ENCODE measurements at regions not wholly inside any gene's neighbourhood (a gene's known extent, or its start where the extent isn't known, plus 50 kb on each side); places are given as distances from the start of the nearest gene placed in this dataset.

- TF ChIP-seq, protein P1, sequence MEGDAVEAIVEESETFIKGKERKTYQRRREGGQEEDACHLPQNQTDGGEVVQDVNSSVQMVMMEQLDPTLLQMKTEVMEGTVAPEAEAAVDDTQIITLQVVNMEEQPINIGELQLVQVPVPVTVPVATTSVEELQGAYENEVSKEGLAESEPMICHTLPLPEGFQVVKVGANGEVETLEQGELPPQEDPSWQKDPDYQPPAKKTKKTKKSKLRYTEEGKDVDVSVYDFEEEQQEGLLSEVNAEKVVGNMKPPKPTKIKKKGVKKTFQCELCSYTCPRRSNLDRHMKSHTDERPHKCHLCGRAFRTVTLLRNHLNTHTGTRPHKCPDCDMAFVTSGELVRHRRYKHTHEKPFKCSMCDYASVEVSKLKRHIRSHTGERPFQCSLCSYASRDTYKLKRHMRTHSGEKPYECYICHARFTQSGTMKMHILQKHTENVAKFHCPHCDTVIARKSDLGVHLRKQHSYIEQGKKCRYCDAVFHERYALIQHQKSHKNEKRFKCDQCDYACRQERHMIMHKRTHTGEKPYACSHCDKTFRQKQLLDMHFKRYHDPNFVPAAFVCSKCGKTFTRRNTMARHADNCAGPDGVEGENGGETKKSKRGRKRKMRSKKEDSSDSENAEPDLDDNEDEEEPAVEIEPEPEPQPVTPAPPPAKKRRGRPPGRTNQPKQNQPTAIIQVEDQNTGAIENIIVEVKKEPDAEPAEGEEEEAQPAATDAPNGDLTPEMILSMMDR (IDR thresholded peaks at IDR 0.05; ENCODE audit: insufficient read depth, low read depth, low read length, missing control alignments): no peak
- H3K4me3 ChIP-seq (ENCODE audit: low read depth, low read length): no peak overlapping the region
- DNase-seq (ENCODE audit: low read depth): no peak
These were observed 83.5 kb upstream of the WNT7B start for GRCh38 chr22:46060292-46061123.

- no peak overlapping the region for H3K4me3 ChIP-seq (ENCODE audit: low read depth, low read length)
- no peak for DNase-seq (ENCODE audit: low read depth)
- TF ChIP-seq, protein P1 (IDR thresholded peaks at IDR 0.05; ENCODE audit: insufficient read depth, low read depth, low read length, missing control alignments): no peak
These were observed 84.2 kb upstream of the WNT7B start for GRCh38 chr22:46061124-46061500.

GRCh38 chr22:46061501-46062231 lies 84.7 kb upstream of the WNT7B start:
- TF ChIP-seq, protein P1 (IDR thresholded peaks at IDR 0.05; ENCODE audit: insufficient read depth, low read depth, low read length, missing control alignments): no peak
- DNase-seq (ENCODE audit: low read depth): no peak
- H3K4me3 ChIP-seq (ENCODE audit: low read depth, low read length): no peak overlapping the region

DNA sequence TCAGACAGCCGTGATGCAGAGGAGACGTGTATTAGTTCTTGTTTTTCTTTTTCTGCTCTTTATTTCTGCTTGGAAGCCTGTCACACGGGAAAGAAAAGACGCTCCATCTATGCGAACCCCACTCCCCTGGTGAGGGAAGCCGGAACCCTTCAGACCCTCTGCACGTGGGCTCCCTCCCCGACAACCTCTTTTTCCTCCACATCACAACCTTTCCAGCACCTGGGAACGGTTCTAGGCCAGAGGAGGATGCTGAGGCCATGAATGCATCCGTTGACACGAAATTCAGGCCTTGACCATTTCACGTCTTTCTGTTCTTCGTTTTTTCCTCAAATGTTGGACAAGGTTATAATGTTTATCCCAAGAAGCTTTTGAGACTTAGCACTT lies 85.3 kb upstream of the WNT7B start:
- no peak for DNase-seq (ENCODE audit: low read depth)
- H3K4me3 ChIP-seq (ENCODE audit: low read depth, low read length): no peak overlapping the region
- TF ChIP-seq, protein P1 (IDR thresholded peaks at IDR 0.05; ENCODE audit: insufficient read depth, low read depth, low read length, missing control alignments): no peak

DNA sequence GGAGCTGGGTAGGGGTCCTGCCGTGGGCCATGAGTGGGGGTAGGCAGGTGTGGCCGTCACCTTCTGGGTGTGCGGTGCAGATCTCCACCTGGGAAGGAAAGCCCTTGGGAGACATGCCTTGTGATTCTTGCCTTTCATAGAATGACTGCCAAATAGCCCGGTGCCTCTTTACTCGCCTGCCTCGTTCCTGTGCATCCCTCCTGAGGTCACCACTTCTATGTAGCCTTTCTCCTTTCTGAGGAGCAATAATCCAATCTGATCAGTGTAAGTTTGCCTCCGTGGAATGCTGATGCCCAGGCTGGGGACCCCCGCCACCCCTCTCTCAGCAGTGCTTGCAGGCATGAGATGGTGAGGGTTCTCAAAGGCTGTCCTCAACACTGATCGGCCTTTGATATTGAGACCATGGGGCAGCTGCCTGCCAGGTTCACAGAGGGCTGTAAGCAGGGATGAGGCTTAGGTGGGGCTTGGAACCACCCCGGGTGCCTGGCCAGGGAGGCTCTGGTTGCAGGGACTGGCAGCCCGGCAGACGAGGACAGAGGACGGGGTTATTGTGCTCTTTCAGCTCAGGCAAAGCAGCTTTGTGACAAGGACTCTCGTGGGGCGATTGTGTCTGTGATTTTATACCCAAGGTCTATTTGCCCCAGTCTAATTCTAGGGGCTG lies 86.1 kb upstream of the WNT7B start:
- TF ChIP-seq, protein P1 (IDR thresholded peaks at IDR 0.05; ENCODE audit: insufficient read depth, low read depth, low read length, missing control alignments): no peak
- DNase-seq (ENCODE audit: low read depth): no peak
- no peak overlapping the region for H3K4me3 ChIP-seq (ENCODE audit: low read depth, low read length)

- H3K4me3 ChIP-seq (ENCODE audit: low read depth, low read length): no peak overlapping the region
- TF ChIP-seq, protein P1 (IDR thresholded peaks at IDR 0.05; ENCODE audit: insufficient read depth, low read depth, low read length, missing control alignments): no peak
- no peak for DNase-seq (ENCODE audit: low read depth)
These were observed 86.5 kb upstream of the PPARA start for GRCh38 chr22:46063846-46064227.
